Stomach (tissue), 8 donors: ENCODE measurements at regions not wholly inside any gene's neighbourhood (a gene's known extent, or its start where the extent isn't known, plus 50 kb on each side); places are given as distances from the start of the nearest gene placed in this dataset.

Source experiments
- DNase-seq, 2 donors: peaks; one replicate each; pipeline versions ENCODE4 v3.0.0 to v3.0.0-alpha.2; 2013 to 2019
- H3K27ac ChIP-seq, 5 donors: fragments of 200-600 bp in 4 of 5; sonication (generic) in 4 of 5; one replicate each; pipeline ENCODE4 v1.5.1; 2013 to 2019; ENCODE audit warnings: mild to moderate bottlenecking in 1 of 5, moderate library complexity in 1 of 5
- H3K27me3 ChIP-seq, 3 donors: fragments of 200-600 bp; sonication (generic); one replicate each; pipeline ENCODE4 v1.5.1; 2017 to 2019; ENCODE audit warnings: mixed run types in 1 of 3
- H3K36me3 ChIP-seq, 4 donors: fragments of 200-600 bp; sonication (generic); 1 replicate in 3 of 4; 2 replicates in 1 of 4; pipeline ENCODE4 v1.5.1; 2016 to 2019
- H3K4me1 ChIP-seq, 4 donors: fragments of 200-600 bp; sonication (generic); one replicate each; pipeline ENCODE4 v1.5.1; 2016 to 2019
- H3K4me3 ChIP-seq, 4 donors: fragments of 200-600 bp; sonication (generic) in 3 of 4; one replicate each; pipeline ENCODE4 v1.5.1; 2016 to 2019; ENCODE audit warnings: mild to moderate bottlenecking in 1 of 4
- H3K9me3 ChIP-seq, 4 donors: fragments of 200-600 bp; sonication (generic); one replicate each; pipeline ENCODE4 v1.5.1; 2016 to 2019
- CTCF ChIP-seq, 7 experiments: fragments of 450-650 bp in 4 of 7; fragments of 200-600 bp in 3 of 7; sonication (generic) in 3 of 7; IDR thresholded peaks; one replicate each; pipeline ENCODE4 v1.5.1; 2016 to 2019; ENCODE audit warnings: antibody characterized with exemption in 7 of 7, control low read depth in 2 of 7, mild to moderate bottlenecking in 1 of 7
- EP300 ChIP-seq: sonication (generic); formaldehyde crosslinking; IDR thresholded peaks from one replicate; pipeline ENCODE4 v1.6.1; 2017; ENCODE audit warnings: antibody characterized with exemption
- POLR2A ChIP-seq, 4 donors: fragments of 450-650 bp; IDR thresholded peaks; one replicate each; pipeline ENCODE4 v1.6.1; 2016; ENCODE audit warnings: antibody characterized with exemption in 4 of 4, control low read depth in 2 of 4, mild to moderate bottlenecking in 1 of 4, moderate library complexity in 1 of 4
- POLR2AphosphoS5 ChIP-seq, 3 donors: sonication (generic); formaldehyde crosslinking; IDR thresholded peaks; one replicate each; pipeline ENCODE4 v1.6.1; 2016; ENCODE audit warnings: antibody characterized with exemption in 3 of 3
- WGBS, 5 donors: extraction: QIAGEN DNeasy Blood & Tissue Kit in 3 of 5; methylation state at CpG; one replicate each; pipeline versions ENCODE4 v1.1.5 to v1.1.7; 2013 to 2018; 5-methylcytosine and 5-hydroxymethylcytosine counted together
- intact Hi-C: fragments of 100-400 bp; cut with DNase I; formaldehyde crosslinking; loops from one replicate; pipeline ENCODE4 v1.15.1; 2023; ENCODE audit warnings: low total_unique reads
- donor health status: healthy with polysubstance abuse.
- donor health status: Bipolar disorder and iron deficiency.
- donor health status: healthy.

GRCh38 chr17:73889439-73889838 is 245.2 kb upstream of the SDK2 start:
- Histone ChIP-seq H3K9me3 (peaks cover 0 to 12% (median 4%) of the 10 kb centered on the region in 4 donors), H3K36me3 (no peaks in the 10 kb centered on the region), H3K4me3 (no peak overlapping the region), H3K4me1 (no peaks in the 10 kb centered on the region), H3K27ac (no peak overlapping the region), H3K27me3 (peaks cover 0 to 8% (median 0%) of the 10 kb centered on the region in 3 donors)
- no peak for DNase-seq
- no peak for TF ChIP-seq CTCF (IDR thresholded peaks at IDR 0.05)
- TF ChIP-seq EP300: no peak
- TF ChIP-seq POLR2AphosphoS5 (IDR thresholded peaks at IDR 0.05): no peak
- TF ChIP-seq POLR2A (IDR thresholded peaks at IDR 0.05): no peak
- intact Hi-C loops: no loop called here
- 82 to 94% (median 86%) methylated on average over 2 of the region's 2 CpGs for WGBS, 5 donors

GRCh38 chr17:73890831-73891405 is 246.7 kb upstream of the SDK2 start:
- no peak overlapping the region for H3K4me3 ChIP-seq
- H3K36me3 ChIP-seq: no peaks in the 10 kb centered on the region
- H3K27me3 ChIP-seq: peaks cover 0 to 9% (median 0%) of the 10 kb centered on the region in 3 donors
- TF ChIP-seq CTCF (IDR thresholded peaks at IDR 0.05) (no peak), POLR2A (IDR thresholded peaks at IDR 0.05) (no peak), EP300 (no peak), POLR2AphosphoS5 (IDR thresholded peaks at IDR 0.05) (no peak)
- WGBS, 5 donors: 60 to 80% (median 76%) methylated on average over 8 of the region's 8 CpGs
- H3K9me3 ChIP-seq: peaks cover 0 to 12% (median 4%) of the 10 kb centered on the region in 4 donors
- DNase-seq: no peak
- intact Hi-C loops: no loop called here
- H3K4me1 ChIP-seq: no peaks in the 10 kb centered on the region
- no peak overlapping the region for H3K27ac ChIP-seq

GRCh38 chr17:73895157-73895556 is 250.9 kb upstream of the SDK2 start:
- Histone ChIP-seq H3K9me3 (peaks cover 0 to 12% (median 4%) of the 10 kb centered on the region in 4 donors), H3K4me1 (no peaks in the 10 kb centered on the region), H3K4me3 (no peak overlapping the region), H3K36me3 (no peaks in the 10 kb centered on the region), H3K27me3 (peaks cover 0 to 52% (median 5%) of the 10 kb centered on the region in 3 donors), H3K27ac (no peak overlapping the region)
- intact Hi-C loops: no loop called here
- no peak for DNase-seq
- 68 to 79% (median 72%) methylated on average over 6 of the region's 6 CpGs for WGBS, 5 donors
- TF ChIP-seq EP300: no peak

GRCh38 chr17:73896966-73897365 is 252.7 kb upstream of the SDK2 start:
- H3K27ac ChIP-seq: no peak overlapping the region
- H3K4me1 ChIP-seq: peaks cover 0 to 6% (median 3%) of the 10 kb centered on the region in 4 donors
- no peaks in the 10 kb centered on the region for H3K36me3 ChIP-seq
- no peak overlapping the region for H3K4me3 ChIP-seq
- intact Hi-C loops: no loop called here
- DNase-seq: no peak
- TF ChIP-seq POLR2AphosphoS5 (IDR thresholded peaks at IDR 0.05) (no peak), CTCF (IDR thresholded peaks at IDR 0.05) (no peak), POLR2A (IDR thresholded peaks at IDR 0.05) (no peak), EP300 (no peak)
- H3K9me3 ChIP-seq: peaks cover 0 to 12% (median 4%) of the 10 kb centered on the region in 4 donors
- H3K27me3 ChIP-seq: peaks cover 0 to 67% (median 17%) of the 10 kb centered on the region in 3 donors
- 65 to 72% (median 70%) methylated on average over 4 of the region's 4 CpGs for WGBS, 5 donors

GRCh38 chr17:73899839-73900238 is 255.6 kb upstream of the SDK2 start:
- Histone ChIP-seq H3K9me3 (no peaks in the 10 kb centered on the region), H3K27ac (no peak overlapping the region), H3K4me1 (peaks cover 0 to 16% (median 11%) of the 10 kb centered on the region in 4 donors), H3K27me3 (peaks cover 0 to 94% (median 21%) of the 10 kb centered on the region in 3 donors), H3K36me3 (no peaks in the 10 kb centered on the region), H3K4me3 (no peak overlapping the region)
- TF ChIP-seq EP300 (no peak), CTCF (IDR thresholded peaks at IDR 0.05) (no peak), POLR2AphosphoS5 (IDR thresholded peaks at IDR 0.05) (no peak), POLR2A (IDR thresholded peaks at IDR 0.05) (no peak)
- 93 to 97% (median 95%) methylated on average over 8 of the region's 8 CpGs for WGBS, 5 donors
- intact Hi-C loops: no loop called here
- no peak for DNase-seq
